ENCODE measurements at regions not wholly inside any gene's neighbourhood (a gene's known extent, or its start where the extent isn't known, plus 50 kb on each side); places are given as distances from the start of the nearest gene placed in this dataset.

- no peak for TF ChIP-seq POLR2AphosphoS5 (IDR thresholded peaks at IDR 0.05)
- TF ChIP-seq POLR2A (IDR thresholded peaks at IDR 0.05): no peak
- no peak for TF ChIP-seq CTCF (IDR thresholded peaks at IDR 0.05)
- DNase-seq (ENCODE audit: low spot score in 2 of 2): no peak
- Histone ChIP-seq H3K4me1 (no peaks in the 10 kb centered on the region), H3K27me3 (no peaks in the 10 kb centered on the region), H3K4me3 (no peak overlapping the region), H3K27ac (no peak overlapping the region), H3K9me3 (no peaks in the 10 kb centered on the region), H3K36me3 (no peaks in the 10 kb centered on the region)
- intact Hi-C loops (cut with DNase I; ENCODE audit: low total_unique reads): no loop called here
Measured at GRCh38 chr3:153438271-153438670, 276.2 kb downstream of the RAP2B start.

GRCh38 chr3:153439780-153440179 lies 277.8 kb downstream of the RAP2B start:
- intact Hi-C loops (cut with DNase I; ENCODE audit: low total_unique reads): no loop called here
- Histone ChIP-seq H3K36me3 (no peaks in the 10 kb centered on the region), H3K27me3 (no peaks in the 10 kb centered on the region), H3K4me3 (no peak overlapping the region), H3K9me3 (no peaks in the 10 kb centered on the region), H3K27ac (no peak overlapping the region), H3K4me1 (no peaks in the 10 kb centered on the region)
- no peak for DNase-seq (ENCODE audit: low spot score in 2 of 2)
- no peak for TF ChIP-seq CTCF (IDR thresholded peaks at IDR 0.05)
- no peak for TF ChIP-seq POLR2A (IDR thresholded peaks at IDR 0.05)
- TF ChIP-seq POLR2AphosphoS5 (IDR thresholded peaks at IDR 0.05): no peak

GRCh38 chr3:153440311-153440710 lies 278.3 kb downstream of the RAP2B start:
- Histone ChIP-seq H3K4me1 (no peaks in the 10 kb centered on the region), H3K36me3 (no peaks in the 10 kb centered on the region), H3K27ac (no peak overlapping the region), H3K9me3 (no peaks in the 10 kb centered on the region), H3K4me3 (no peak overlapping the region), H3K27me3 (no peaks in the 10 kb centered on the region)
- no peak for TF ChIP-seq POLR2A (IDR thresholded peaks at IDR 0.05)
- intact Hi-C loops (cut with DNase I; ENCODE audit: low total_unique reads): no loop called here
- DNase-seq (ENCODE audit: low spot score in 2 of 2): no peak

GRCh38 chr3:153442386-153442785 lies 280.4 kb downstream of the RAP2B start:
- DNase-seq (ENCODE audit: low spot score in 2 of 2): no peak
- Histone ChIP-seq H3K4me1 (no peaks in the 10 kb centered on the region), H3K4me3 (no peak overlapping the region), H3K27ac (no peak overlapping the region), H3K27me3 (no peaks in the 10 kb centered on the region), H3K36me3 (no peaks in the 10 kb centered on the region), H3K9me3 (no peaks in the 10 kb centered on the region)
- TF ChIP-seq POLR2AphosphoS5 (IDR thresholded peaks at IDR 0.05) (no peak), POLR2A (IDR thresholded peaks at IDR 0.05) (no peak), CTCF (IDR thresholded peaks at IDR 0.05) (no peak)
- intact Hi-C loops (cut with DNase I; ENCODE audit: low total_unique reads): no loop called here

GRCh38 chr3:153442799-153443487 lies 280.9 kb downstream of the RAP2B start:
- intact Hi-C loops (cut with DNase I; ENCODE audit: low total_unique reads): no loop called here
- no peaks in the 10 kb centered on the region for H3K4me1 ChIP-seq
- H3K9me3 ChIP-seq: no peaks in the 10 kb centered on the region
- DNase-seq (ENCODE audit: low spot score in 2 of 2): no peak
- TF ChIP-seq POLR2AphosphoS5 (IDR thresholded peaks at IDR 0.05) (no peak), POLR2A (IDR thresholded peaks at IDR 0.05) (no peak), CTCF (IDR thresholded peaks at IDR 0.05) (no peak)
- H3K36me3 ChIP-seq: no peaks in the 10 kb centered on the region
- H3K4me3 ChIP-seq: no peak overlapping the region
- no peak overlapping the region for H3K27ac ChIP-seq
- H3K27me3 ChIP-seq: no peaks in the 10 kb centered on the region

- H3K27ac ChIP-seq: no peak overlapping the region
- H3K4me1 ChIP-seq: no peaks in the 10 kb centered on the region
- DNase-seq (ENCODE audit: low spot score in 2 of 2): no peak
- H3K27me3 ChIP-seq: no peaks in the 10 kb centered on the region
- no peak for TF ChIP-seq POLR2AphosphoS5 (IDR thresholded peaks at IDR 0.05)
- no peak for TF ChIP-seq CTCF (IDR thresholded peaks at IDR 0.05)
- no peak for TF ChIP-seq POLR2A (IDR thresholded peaks at IDR 0.05)
- no peaks in the 10 kb centered on the region for H3K9me3 ChIP-seq
- intact Hi-C loops (cut with DNase I; ENCODE audit: low total_unique reads): no loop called here
- no peak overlapping the region for H3K4me3 ChIP-seq
- H3K36me3 ChIP-seq: no peaks in the 10 kb centered on the region
Measured at GRCh38 chr3:153443961-153444360, 281.9 kb downstream of the RAP2B start.

Measured in breast epithelium (tissue), 4 donors.